ENCODE measurements at regions not wholly inside any gene's neighbourhood (a gene's known extent, or its start where the extent isn't known, plus 50 kb on each side); places are given as distances from the start of the nearest gene placed in this dataset.
A peak's percentile ranks its signal among the peaks of the same experiment; 100 is the strongest.
"Not testable (repeated sequence)": the region's sequence is repeated elsewhere in the genome, so short reads cannot be mapped to it uniquely, and the experiment has no call there.

- no peak for DNase-seq (ENCODE audit: low read depth in 2 of 3, low spot score in 2 of 3)
Measured at GRCh38 chr3:40695848-40696247, 171.1 kb downstream of the ZNF621 start.

GRCh38 chr3:40698611-40699010 is 173.9 kb downstream of the ZNF621 start:
- DNase-seq (ENCODE audit: low read depth in 2 of 3, low spot score in 2 of 3): not testable (repeated sequence)

- no peak for DNase-seq (ENCODE audit: low read depth in 2 of 3, low spot score in 2 of 3)
Measured at GRCh38 chr3:40701016-40701588, 176.3 kb downstream of the ZNF621 start.

GRCh38 chr3:40704224-40704623 is 179.5 kb downstream of the ZNF621 start:
- no peak for DNase-seq (ENCODE audit: low read depth in 2 of 3, low spot score in 2 of 3)

GRCh38 chr3:40705663-40706062 is 180.9 kb downstream of the ZNF621 start:
- DNase-seq (ENCODE audit: low read depth in 2 of 3, low spot score in 2 of 3): no peak

GRCh38 chr3:40713306-40713705 is 188.5 kb downstream of the ZNF621 start:
- no peak for DNase-seq (ENCODE audit: low read depth in 2 of 3, low spot score in 2 of 3)

GRCh38 chr3:40713795-40714194 is 189.0 kb downstream of the ZNF621 start:
- peak in 1 of 3 donors; percentile 30 for DNase-seq (ENCODE audit: low read depth in 2 of 3, low spot score in 2 of 3)

- DNase-seq (ENCODE audit: low read depth in 2 of 3, low spot score in 2 of 3): peak in 1 of 3 donors; percentile 23
Measured at GRCh38 chr3:40714771-40715345, 190.1 kb downstream of the ZNF621 start.

- DNase-seq (ENCODE audit: low read depth in 2 of 3, low spot score in 2 of 3): no peak
Measured at GRCh38 chr3:40715551-40715950, 190.8 kb downstream of the ZNF621 start.

GRCh38 chr3:40717471-40717870 is 192.7 kb downstream of the ZNF621 start:
- no peak for DNase-seq (ENCODE audit: low read depth in 2 of 3, low spot score in 2 of 3)

- DNase-seq (ENCODE audit: low read depth in 2 of 3, low spot score in 2 of 3): peak in 1 of 3 donors; percentile 6
Measured at GRCh38 chr3:40718209-40718608, 193.4 kb downstream of the ZNF621 start.

GRCh38 chr3:40718681-40719080 is 193.9 kb downstream of the ZNF621 start:
- peak in 2 of 3 donors; percentile 33 to 77 for DNase-seq (ENCODE audit: low read depth in 2 of 3, low spot score in 2 of 3)

- peak in 2 of 3 donors; percentile 16 to 25 for DNase-seq (ENCODE audit: low read depth in 2 of 3, low spot score in 2 of 3)
Measured at GRCh38 chr3:40719660-40720287, 195.0 kb downstream of the ZNF621 start.

- no peak for DNase-seq (ENCODE audit: low read depth in 2 of 3, low spot score in 2 of 3)
Measured at GRCh38 chr3:40720341-40720740, 195.6 kb downstream of the ZNF621 start.

- no peak for DNase-seq (ENCODE audit: low read depth in 2 of 3, low spot score in 2 of 3)
Measured at GRCh38 chr3:40720863-40721262, 196.1 kb downstream of the ZNF621 start.

GRCh38 chr3:40723083-40723660 is 198.4 kb downstream of the ZNF621 start:
- DNase-seq (ENCODE audit: low read depth in 2 of 3, low spot score in 2 of 3): no peak

GRCh38 chr3:40725031-40725430 is 200.3 kb downstream of the ZNF621 start:
- DNase-seq (ENCODE audit: low read depth in 2 of 3, low spot score in 2 of 3): no peak

- DNase-seq (ENCODE audit: low read depth in 2 of 3, low spot score in 2 of 3): no peak
Measured at GRCh38 chr3:40731445-40731844, 206.7 kb downstream of the ZNF621 start.

- no peak for DNase-seq (ENCODE audit: low read depth in 2 of 3, low spot score in 2 of 3)
Measured at GRCh38 chr3:40736943-40737342, 212.2 kb downstream of the ZNF621 start.

- DNase-seq (ENCODE audit: low read depth in 2 of 3, low spot score in 2 of 3): no peak
Measured at GRCh38 chr3:40737343-40737742, 212.6 kb downstream of the ZNF621 start.

GRCh38 chr3:40739971-40740370 is 215.2 kb downstream of the ZNF621 start:
- DNase-seq (ENCODE audit: low read depth in 2 of 3, low spot score in 2 of 3): no peak

- peak in 1 of 3 donors; percentile 44 for DNase-seq (ENCODE audit: low read depth in 2 of 3, low spot score in 2 of 3)
Measured at GRCh38 chr3:40741729-40742128, 217.0 kb downstream of the ZNF621 start.
